ENCODE measurements at regions not wholly inside any gene's neighbourhood (a gene's known extent, or its start where the extent isn't known, plus 50 kb on each side); places are given as distances from the start of the nearest gene placed in this dataset.

- TF ChIP-seq CTCF (conservative IDR thresholded peaks at IDR 0.05; ENCODE audit: low read depth, low read length) (no peak), EZH2 (IDR thresholded peaks at IDR 0.05; ENCODE audit: borderline replicate concordance, low read depth, low read length, poor library complexity, severe bottlenecking) (no peak)
Observed at GRCh38 chr2:144259332-144259731, 260.6 kb downstream of the ZEB2 start.
